ENCODE measurements at regions not wholly inside any gene's neighbourhood (a gene's known extent, or its start where the extent isn't known, plus 50 kb on each side); places are given as distances from the start of the nearest gene placed in this dataset.

GRCh38 chr5:21024966-21025365 lies 1037.0 kb upstream of the CDH18 start:
- TF ChIP-seq FOS (IDR thresholded peaks at IDR 0.05; ENCODE audit: borderline replicate concordance, insufficient read depth, low read length) = no peak
- TF ChIP-seq, protein P1, sequence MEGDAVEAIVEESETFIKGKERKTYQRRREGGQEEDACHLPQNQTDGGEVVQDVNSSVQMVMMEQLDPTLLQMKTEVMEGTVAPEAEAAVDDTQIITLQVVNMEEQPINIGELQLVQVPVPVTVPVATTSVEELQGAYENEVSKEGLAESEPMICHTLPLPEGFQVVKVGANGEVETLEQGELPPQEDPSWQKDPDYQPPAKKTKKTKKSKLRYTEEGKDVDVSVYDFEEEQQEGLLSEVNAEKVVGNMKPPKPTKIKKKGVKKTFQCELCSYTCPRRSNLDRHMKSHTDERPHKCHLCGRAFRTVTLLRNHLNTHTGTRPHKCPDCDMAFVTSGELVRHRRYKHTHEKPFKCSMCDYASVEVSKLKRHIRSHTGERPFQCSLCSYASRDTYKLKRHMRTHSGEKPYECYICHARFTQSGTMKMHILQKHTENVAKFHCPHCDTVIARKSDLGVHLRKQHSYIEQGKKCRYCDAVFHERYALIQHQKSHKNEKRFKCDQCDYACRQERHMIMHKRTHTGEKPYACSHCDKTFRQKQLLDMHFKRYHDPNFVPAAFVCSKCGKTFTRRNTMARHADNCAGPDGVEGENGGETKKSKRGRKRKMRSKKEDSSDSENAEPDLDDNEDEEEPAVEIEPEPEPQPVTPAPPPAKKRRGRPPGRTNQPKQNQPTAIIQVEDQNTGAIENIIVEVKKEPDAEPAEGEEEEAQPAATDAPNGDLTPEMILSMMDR (IDR thresholded peaks at IDR 0.05; ENCODE audit: extremely low read depth in 1 of 2, insufficient read depth in 1 of 2, low read depth in 1 of 2, low read length in 2 of 2) = no peak
- no peak for TF ChIP-seq EZH2 (IDR thresholded peaks at IDR 0.05; ENCODE audit: borderline replicate concordance, low read depth, low read length, severe bottlenecking)
- no peak for TF ChIP-seq POLR2AphosphoS5 (IDR thresholded peaks at IDR 0.05; ENCODE audit: insufficient read depth, low read depth, low read length)
- no peak for TF ChIP-seq POLR2A (IDR thresholded peaks at IDR 0.05; ENCODE audit: low read depth, low read length)
- no peak for TF ChIP-seq JUN (IDR thresholded peaks at IDR 0.05; ENCODE audit: borderline replicate concordance, insufficient read depth, insufficient read length, low read depth)

Measured in endothelial cell of umbilical vein (primary cell).